ENCODE measurements at regions not wholly inside any gene's neighbourhood (a gene's known extent, or its start where the extent isn't known, plus 50 kb on each side); places are given as distances from the start of the nearest gene placed in this dataset.

DNA sequence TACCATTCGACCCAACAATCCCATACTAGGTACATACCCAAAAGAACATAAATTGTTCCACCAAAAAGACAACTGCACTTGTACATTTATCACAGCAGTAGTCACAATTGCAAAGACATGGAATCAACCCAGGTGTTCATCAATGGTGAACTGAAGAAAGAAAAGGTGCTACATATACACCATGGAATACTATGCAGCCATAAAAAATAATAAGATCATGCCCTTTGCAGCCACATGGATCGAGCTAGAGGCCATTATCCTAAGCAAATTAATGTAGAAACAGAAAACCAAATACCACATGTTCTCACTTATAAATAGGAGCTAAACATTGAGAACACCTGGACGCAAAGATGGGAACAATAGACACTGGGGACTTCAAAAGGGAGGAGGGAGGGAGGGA, 79.3 kb upstream of the NEBL start:
- FAIRE-seq (no peak), DNase-seq (no peak)
- H3K27ac ChIP-seq (ENCODE audit: low read depth in 2 of 2, low read length in 2 of 2): no peak overlapping the region
- H3K4me3 ChIP-seq (ENCODE audit: low read length in 3 of 3): no peak overlapping the region
- no peaks in the 10 kb centered on the region for H3K9me3 ChIP-seq (ENCODE audit: control insufficient read depth in 2 of 3, insufficient read depth in 1 of 3, low read length in 3 of 3)
- H3K36me3 ChIP-seq (ENCODE audit: control insufficient read depth in 2 of 3, insufficient read depth in 3 of 3, low read length in 3 of 3): no peaks in the 10 kb centered on the region
- TF ChIP-seq, protein P1, sequence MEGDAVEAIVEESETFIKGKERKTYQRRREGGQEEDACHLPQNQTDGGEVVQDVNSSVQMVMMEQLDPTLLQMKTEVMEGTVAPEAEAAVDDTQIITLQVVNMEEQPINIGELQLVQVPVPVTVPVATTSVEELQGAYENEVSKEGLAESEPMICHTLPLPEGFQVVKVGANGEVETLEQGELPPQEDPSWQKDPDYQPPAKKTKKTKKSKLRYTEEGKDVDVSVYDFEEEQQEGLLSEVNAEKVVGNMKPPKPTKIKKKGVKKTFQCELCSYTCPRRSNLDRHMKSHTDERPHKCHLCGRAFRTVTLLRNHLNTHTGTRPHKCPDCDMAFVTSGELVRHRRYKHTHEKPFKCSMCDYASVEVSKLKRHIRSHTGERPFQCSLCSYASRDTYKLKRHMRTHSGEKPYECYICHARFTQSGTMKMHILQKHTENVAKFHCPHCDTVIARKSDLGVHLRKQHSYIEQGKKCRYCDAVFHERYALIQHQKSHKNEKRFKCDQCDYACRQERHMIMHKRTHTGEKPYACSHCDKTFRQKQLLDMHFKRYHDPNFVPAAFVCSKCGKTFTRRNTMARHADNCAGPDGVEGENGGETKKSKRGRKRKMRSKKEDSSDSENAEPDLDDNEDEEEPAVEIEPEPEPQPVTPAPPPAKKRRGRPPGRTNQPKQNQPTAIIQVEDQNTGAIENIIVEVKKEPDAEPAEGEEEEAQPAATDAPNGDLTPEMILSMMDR (IDR thresholded peaks at IDR 0.05; ENCODE audit: borderline replicate concordance, extremely low read depth, insufficient read depth): no peak
- intact Hi-C loops (cut with DNase I): no loop called here
- H3K9ac ChIP-seq (ENCODE audit: low read length in 3 of 3): no peak overlapping the region
- no peaks in the 10 kb centered on the region for H3K4me1 ChIP-seq (ENCODE audit: control insufficient read depth in 2 of 3, insufficient read depth in 2 of 3, low read depth in 1 of 3, low read length in 3 of 3)
- no peaks in the 10 kb centered on the region for H3K27me3 ChIP-seq (ENCODE audit: control insufficient read depth, insufficient read depth, low read length)

DNA sequence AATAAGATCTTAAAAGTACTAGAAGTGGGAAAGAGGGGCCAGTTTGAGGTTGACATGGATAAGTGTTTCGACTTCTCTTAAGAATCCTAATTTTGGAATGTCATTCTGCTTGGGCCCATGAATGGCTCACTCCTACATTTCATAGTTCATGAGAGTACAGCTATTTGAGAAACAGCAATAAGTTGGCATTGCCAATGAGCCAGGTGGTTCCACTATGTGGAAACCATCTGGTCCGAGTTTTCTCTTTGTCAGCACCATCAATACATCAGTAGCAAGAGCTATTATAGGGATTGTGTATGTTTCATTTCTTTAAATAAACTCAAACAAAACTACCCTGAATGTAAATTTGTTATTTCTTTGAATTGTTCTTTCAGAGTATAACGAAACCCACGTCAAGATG, 78.1 kb upstream of the NEBL start:
- intact Hi-C loops (cut with DNase I): no loop called here
- no peak overlapping the region for H3K9ac ChIP-seq (ENCODE audit: low read length in 3 of 3)
- H3K4me3 ChIP-seq (ENCODE audit: low read length in 3 of 3): no peak overlapping the region
- no peaks in the 10 kb centered on the region for H3K36me3 ChIP-seq (ENCODE audit: control insufficient read depth in 2 of 3, insufficient read depth in 3 of 3, low read length in 3 of 3)
- peaks cover 0 to 2% (median 0%) of the 10 kb centered on the region in 3 donors for H3K4me1 ChIP-seq (ENCODE audit: control insufficient read depth in 2 of 3, insufficient read depth in 2 of 3, low read depth in 1 of 3, low read length in 3 of 3)
- no peaks in the 10 kb centered on the region for H3K27me3 ChIP-seq (ENCODE audit: control insufficient read depth, insufficient read depth, low read length)
- no peaks in the 10 kb centered on the region for H3K9me3 ChIP-seq (ENCODE audit: control insufficient read depth in 2 of 3, insufficient read depth in 1 of 3, low read length in 3 of 3)
- no peak overlapping the region for H3K27ac ChIP-seq (ENCODE audit: low read depth in 2 of 2, low read length in 2 of 2)
- DNase-seq: no peak
- FAIRE-seq: no peak
- TF ChIP-seq, protein P1 (IDR thresholded peaks at IDR 0.05; ENCODE audit: borderline replicate concordance, extremely low read depth, insufficient read depth): no peak

DNA sequence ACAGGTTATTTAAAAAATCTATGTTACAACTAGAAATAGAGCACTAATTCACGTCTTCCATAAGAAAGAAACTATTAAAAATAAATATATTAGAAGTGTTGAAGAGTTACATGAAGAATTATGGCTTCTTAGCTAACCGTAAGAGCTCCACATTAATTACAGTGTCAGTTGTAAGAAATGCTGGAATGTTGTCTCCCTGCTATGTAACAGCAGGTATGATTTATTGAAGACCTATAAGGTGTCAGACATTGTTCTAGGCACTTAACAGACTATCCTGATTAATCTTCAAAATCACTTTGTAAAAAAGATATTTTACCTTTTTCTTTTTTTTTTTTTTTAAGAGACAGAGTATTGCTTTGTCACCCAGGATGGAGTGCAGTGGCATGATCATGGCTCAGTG, 75.8 kb upstream of the NEBL start:
- no peak overlapping the region for H3K27ac ChIP-seq (ENCODE audit: low read depth in 2 of 2, low read length in 2 of 2)
- H3K4me1 ChIP-seq (ENCODE audit: control insufficient read depth in 2 of 3, insufficient read depth in 2 of 3, low read depth in 1 of 3, low read length in 3 of 3): peaks cover 0 to 2% (median 0%) of the 10 kb centered on the region in 3 donors
- H3K9ac ChIP-seq (ENCODE audit: low read length in 3 of 3): no peak overlapping the region
- intact Hi-C loops (cut with DNase I): no loop called here
- TF ChIP-seq, protein P1 (IDR thresholded peaks at IDR 0.05; ENCODE audit: borderline replicate concordance, extremely low read depth, insufficient read depth): no peak
- FAIRE-seq (no peak), DNase-seq (no peak)
- no peaks in the 10 kb centered on the region for H3K36me3 ChIP-seq (ENCODE audit: control insufficient read depth in 2 of 3, insufficient read depth in 3 of 3, low read length in 3 of 3)
- no peak overlapping the region for H3K4me3 ChIP-seq (ENCODE audit: low read length in 3 of 3)
- H3K27me3 ChIP-seq (ENCODE audit: control insufficient read depth, insufficient read depth, low read length): no peaks in the 10 kb centered on the region
- H3K9me3 ChIP-seq (ENCODE audit: control insufficient read depth in 2 of 3, insufficient read depth in 1 of 3, low read length in 3 of 3): no peaks in the 10 kb centered on the region

DNA sequence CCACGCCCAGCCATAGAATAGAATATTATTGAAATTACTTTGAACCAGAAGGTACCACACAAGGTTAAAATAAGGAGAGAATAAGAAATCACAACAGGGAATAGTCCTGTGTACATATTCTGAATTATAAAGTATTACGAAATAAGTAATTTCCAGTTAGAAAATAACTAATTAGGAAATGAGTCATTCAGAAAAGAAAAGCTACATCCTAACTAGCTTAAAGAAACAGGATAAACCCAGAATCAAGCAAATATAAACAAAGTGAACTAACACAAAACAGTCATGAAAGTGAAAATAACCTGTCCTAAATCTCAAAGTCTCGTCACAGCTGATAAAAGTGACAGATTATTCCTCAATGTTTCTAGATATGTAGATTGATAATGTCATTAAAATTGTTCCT, 74.8 kb upstream of the NEBL start:
- no peak overlapping the region for H3K9ac ChIP-seq (ENCODE audit: low read length in 3 of 3)
- no peak overlapping the region for H3K27ac ChIP-seq (ENCODE audit: low read depth in 2 of 2, low read length in 2 of 2)
- H3K9me3 ChIP-seq (ENCODE audit: control insufficient read depth in 2 of 3, insufficient read depth in 1 of 3, low read length in 3 of 3): no peaks in the 10 kb centered on the region
- TF ChIP-seq, protein P1 (IDR thresholded peaks at IDR 0.05; ENCODE audit: borderline replicate concordance, extremely low read depth, insufficient read depth): no peak
- intact Hi-C loops (cut with DNase I): no loop called here
- H3K4me1 ChIP-seq (ENCODE audit: control insufficient read depth in 2 of 3, insufficient read depth in 2 of 3, low read depth in 1 of 3, low read length in 3 of 3): peaks cover 0 to 2% (median 0%) of the 10 kb centered on the region in 3 donors
- H3K36me3 ChIP-seq (ENCODE audit: control insufficient read depth in 2 of 3, insufficient read depth in 3 of 3, low read length in 3 of 3): no peaks in the 10 kb centered on the region
- no peak overlapping the region for H3K4me3 ChIP-seq (ENCODE audit: low read length in 3 of 3)
- DNase-seq (no peak), FAIRE-seq (no peak)
- no peaks in the 10 kb centered on the region for H3K27me3 ChIP-seq (ENCODE audit: control insufficient read depth, insufficient read depth, low read length)
